CD4-positive, alpha-beta T cell treated with Interleukin-2 at 100 ng/mL for 4 hours (primary cell): ENCODE measurements at regions not wholly inside any gene's neighbourhood (a gene's known extent, or its start where the extent isn't known, plus 50 kb on each side); places are given as distances from the start of the nearest gene placed in this dataset.

ENCODE experiments used
- DNase-seq: peaks from one replicate; pipeline ENCODE4 v3.0.0-alpha.2; 2020; ENCODE audit warnings: low spot score

GRCh38 chr17:73785496-73785895, 141.3 kb upstream of the SDK2 start:
- DNase-seq: no peak

GRCh38 chr17:73785958-73786743, 141.9 kb upstream of the SDK2 start:
- DNase-seq: no peak

DNA sequence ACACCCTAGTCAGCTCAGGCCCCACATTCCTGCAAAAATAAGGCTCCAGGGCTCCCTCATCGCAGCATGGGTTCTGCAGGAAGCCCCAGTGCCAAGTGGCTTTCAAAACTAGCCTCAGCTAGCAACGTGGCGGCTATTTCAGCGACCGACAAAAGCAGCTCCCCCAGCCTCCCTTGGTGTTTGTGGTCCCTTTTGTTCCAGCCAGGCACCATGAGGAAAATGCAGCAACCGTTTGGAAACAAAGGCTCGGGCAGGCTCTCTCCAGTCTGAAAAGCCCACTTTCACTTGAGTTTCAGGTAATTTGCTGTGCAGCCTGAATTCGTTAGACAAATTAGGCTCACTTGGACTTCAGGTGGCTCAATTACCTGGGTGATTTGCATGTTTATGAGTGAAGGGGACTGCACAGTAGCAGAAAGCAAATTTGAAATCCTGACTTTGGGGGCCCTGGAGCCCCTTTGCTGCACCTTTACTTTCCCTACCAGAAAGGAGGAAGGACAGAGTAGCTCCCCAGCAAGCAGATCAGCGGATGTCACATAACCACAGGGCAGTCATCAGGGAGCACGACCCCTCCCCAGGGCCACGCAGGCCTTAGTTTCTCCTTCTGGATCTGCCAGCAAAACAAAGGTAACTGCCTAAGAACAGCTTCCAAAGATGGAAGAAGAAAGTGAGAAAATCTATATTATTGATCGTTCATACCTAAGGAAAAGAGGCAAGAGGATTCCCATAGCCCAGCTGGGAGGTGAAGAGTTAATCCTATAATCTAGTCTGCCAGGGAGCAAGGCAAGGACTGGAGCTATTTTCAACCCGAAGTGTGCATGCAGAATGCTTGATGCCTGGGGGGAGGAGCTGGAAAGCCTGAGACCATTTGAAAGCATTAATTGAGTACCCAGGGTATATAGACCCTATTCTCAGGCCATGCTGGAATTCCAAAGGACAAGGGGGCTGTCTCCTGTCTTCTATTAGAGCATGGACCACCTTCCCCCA, 143.1 kb upstream of the SDK2 start:
- no peak for DNase-seq

- DNase-seq: no peak
Measured at GRCh38 chr17:73788111-73788510, 143.9 kb upstream of the SDK2 start.

DNA sequence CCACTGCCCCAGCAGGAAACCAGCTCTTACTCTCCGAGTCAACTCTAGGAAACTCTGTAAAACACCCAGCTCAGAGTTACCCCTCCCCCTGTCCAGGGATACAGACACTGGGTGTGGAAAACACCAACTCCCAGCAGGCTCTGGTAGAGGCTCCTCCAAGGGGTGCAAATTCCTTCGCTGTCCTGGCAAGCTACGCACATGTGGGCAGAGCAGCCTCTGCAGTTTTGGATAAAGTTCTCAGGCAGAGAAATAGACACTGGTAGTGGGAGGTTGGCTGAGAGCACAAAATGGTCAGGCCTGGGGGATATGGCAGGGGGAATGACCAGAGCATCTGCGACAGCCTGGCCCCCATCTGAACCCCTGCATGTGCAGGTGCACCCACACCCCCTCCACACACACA, 146.9 kb upstream of the SDK2 start:
- DNase-seq: no peak

GRCh38 chr17:73791631-73792030, 147.4 kb upstream of the SDK2 start:
- DNase-seq: no peak

- DNase-seq: no peak
Measured at GRCh38 chr17:73792994-73793393, 148.7 kb upstream of the SDK2 start.

DNA sequence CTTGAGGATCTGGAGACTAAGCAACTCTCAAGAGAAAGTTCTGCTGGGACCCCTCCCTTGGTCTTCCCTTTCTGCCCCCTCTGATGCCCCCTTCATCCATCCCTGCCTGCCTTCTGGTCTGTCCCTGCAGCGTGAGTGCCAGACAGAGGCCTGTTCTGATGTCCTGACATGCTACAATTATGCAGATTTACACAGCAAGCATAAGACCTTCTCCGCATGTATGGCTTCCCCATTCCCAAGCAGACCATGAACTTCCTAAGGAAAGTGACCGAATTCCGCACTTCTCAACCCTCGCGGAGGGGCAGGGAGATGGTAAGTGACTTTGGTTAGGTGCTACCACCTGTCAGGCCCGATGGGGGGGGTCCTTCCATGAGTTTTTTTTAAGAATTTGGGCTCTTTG, 150.1 kb upstream of the SDK2 start:
- DNase-seq: no peak

GRCh38 chr17:73795730-73796129, 151.5 kb upstream of the SDK2 start:
- DNase-seq: no peak

DNA sequence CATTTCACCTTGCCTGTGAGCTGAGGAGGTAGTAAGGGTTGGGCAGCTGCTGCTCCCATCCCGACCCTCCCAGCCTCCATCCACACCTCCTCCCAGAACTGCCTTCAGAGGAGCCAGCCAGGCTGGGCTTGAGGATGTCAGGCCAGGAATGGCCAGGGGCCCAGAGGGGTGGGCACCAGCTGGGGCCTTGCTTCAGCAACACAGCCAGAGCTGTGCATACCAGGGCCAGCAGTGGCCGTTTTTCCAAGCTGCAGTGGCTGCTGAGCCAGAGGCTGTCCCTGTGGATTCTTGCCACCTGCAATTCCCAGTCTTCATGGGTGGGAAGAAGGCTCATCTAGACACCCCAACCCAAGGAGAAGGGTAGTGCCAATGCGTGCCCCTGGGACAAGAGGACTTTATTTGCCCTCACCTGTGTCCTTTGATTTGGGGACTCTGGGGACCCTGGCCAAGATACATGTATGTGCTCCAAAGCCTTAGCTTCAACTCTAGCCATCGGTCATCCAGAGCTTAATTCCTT, 153.4 kb upstream of the SDK2 start:
- DNase-seq: no peak

DNA sequence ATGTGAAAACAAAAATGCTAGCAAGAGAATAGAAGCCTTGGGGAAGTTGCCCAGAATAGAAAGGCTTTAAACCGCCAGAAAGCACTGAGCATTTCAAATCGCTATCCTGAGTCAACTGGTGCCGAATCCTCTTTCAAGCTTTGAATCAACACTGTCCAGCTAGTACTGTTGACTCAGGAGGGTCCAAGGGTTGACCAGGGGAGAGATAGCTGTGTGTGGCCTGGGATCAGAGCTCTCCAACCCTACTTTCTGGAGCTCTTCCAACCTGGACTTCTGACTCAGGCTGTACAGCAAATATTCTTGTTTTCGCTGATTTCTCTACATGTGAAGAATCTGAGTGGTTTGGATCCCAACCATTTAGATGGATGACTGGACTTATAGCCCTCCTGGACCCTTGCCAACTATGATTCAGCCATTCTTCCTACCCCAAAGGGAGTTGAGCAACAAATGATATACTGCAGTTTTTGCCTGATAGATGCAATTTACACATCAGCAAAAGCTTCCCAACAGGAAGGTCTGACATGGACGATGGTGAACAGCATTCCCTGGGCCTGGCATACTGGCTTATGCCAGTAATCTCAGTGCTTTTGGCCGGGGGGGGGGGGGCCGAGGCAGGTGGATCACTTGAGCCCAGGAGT, 154.0 kb upstream of the SDK2 start:
- DNase-seq: no peak

DNA sequence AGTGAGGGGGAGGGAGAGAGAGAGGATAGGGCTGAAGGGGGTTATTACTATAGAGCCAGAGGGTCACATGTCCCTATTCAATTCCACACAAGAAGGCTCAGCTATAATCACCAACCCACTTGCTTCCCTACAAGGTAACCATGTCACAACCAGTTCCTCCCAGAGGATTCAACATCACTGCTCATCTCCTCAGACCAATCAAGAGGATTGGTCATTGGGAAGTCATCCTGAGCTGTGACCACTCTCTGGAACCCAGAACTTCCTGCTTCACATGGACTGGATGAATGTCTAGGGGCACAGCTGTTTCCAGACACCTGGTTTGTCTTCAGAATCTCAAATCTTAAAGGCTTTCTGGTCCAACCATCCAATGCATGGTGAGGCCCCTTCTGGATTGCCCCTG, 154.9 kb upstream of the SDK2 start:
- DNase-seq: no peak

DNA sequence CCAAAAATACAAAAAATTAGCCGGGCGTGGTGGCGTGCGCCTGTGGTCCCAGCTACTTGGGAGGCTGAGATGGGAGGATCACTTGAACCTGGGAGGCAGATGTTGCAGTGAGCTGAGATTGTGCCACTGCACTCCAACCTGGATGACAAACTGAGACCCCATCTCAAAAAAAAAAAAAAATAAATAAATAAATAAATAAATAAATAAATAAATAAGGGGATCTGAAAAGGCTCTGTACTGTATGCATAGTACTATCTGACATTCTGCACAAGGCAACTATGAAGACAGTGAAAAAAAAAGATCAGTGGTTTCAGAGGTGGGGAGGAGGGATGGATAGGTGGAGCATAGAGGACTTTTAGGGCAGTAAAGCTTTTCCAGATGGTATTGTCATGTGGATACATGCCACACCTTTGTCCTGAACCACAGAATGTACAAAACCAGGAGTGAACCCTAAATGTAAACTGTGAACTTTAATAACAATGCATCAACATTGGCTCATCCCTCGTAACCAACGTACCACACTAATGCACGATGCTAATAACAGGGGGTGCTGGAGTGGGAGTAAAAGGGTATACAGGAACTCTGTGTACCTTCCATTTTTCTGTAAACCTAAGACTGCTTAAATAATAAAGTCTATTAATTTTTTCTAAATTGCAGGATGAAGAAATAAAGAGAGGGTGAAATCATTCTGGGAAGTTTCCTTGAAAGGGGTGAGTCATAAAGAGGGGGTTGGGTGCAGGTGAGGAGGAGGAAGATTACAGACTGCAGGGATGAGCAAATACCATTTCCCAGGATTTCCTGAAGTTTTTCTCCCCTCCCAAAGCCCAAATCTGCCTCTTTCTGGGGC, 155.8 kb upstream of the SDK2 start:
- no peak for DNase-seq

DNA sequence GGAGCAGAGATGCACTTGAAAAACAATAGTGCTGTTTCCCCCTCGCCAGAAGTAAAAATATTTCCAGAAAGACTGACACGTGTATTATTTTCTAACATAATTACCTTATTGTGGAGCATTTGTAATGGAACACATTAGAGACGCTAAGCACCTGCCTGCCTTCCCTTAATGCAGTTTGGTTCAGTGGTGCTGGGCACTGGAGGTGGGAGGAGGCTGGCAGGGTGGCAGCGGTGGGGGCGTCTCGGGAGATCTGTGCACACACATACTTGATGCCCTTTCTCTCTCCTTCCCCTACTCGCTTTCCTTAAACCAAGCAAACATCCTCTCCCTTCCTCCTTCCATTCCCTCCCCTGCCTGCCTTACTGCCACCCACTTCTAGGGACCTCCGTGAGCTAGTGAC, 156.6 kb upstream of the SDK2 start:
- DNase-seq: no peak

DNA sequence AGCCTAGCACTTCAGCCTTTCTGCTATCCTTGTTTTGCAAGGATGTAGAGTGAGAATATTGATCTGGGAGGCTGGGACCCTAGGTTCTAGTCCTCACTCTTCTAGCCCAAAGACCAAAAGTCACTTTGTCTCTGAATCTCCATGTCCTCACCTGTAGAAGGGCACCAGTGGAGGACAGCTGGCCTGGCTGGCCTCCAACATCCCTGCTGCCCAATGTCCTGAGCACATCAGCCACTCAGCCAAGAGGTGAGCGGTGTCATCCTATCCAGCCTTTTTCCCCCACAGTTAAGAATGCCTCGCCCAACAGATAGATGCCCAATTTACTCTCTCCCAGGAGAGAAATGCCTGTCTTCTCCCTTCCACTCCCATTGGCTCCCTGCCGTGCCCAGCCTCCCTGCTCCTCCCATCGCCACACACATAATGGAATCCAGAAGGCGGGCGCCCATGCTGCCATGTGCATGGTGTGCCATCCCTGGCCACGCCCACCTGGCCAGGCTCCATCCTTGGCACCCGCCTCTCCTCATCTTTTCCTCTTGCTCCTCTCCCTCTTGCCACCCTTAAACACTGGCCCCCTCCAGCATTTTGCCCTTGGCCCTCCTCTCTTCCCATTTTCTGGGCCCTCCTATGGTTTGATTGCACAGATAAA, 157.3 kb upstream of the SDK2 start:
- no peak for DNase-seq

DNA sequence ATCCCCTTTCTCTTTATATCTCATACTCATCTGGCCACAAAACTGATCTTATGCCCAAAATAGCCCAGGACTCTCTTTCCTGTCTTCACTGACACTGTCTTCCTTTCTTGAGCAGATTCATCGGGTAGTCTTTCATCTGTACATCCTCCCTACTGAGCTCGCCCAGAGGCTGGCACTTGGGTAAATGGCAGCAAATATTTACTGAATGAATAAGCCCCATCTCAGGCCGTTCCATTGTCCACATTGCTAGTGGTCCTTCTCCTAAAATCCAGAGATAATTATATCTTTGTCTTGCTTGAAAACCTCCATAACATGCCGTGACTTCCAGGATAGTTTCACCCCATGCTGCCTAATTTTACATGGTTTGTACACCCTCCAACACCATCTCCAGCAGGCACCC, 158.1 kb upstream of the SDK2 start:
- no peak for DNase-seq

GRCh38 chr17:73802871-73803270, 158.6 kb upstream of the SDK2 start:
- DNase-seq: no peak

DNA sequence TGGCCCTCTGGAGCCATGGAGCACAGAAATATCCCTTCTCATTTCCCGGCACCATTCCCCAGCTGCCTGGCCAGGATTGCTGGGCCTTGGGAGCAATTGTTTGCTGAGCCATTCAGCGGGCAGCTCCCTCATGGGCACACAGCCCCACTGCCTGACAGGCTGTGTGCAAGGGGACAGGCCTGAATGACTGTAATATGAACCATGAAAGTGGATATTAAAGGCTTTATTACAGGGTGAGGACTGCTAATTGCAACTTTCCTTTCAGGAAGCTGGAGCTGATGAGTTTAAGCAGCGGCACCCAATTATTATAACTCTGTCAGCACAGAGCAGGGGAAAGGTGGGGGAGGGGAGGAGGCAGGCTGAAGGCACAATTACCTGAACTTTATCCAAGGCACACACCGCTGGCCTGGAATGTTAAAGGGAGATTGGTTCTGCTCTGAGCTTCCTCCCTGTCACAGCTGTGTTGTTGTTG, 159.8 kb upstream of the SDK2 start:
- no peak for DNase-seq

GRCh38 chr17:73806768-73807167, 162.5 kb upstream of the SDK2 start:
- DNase-seq: no peak

DNA sequence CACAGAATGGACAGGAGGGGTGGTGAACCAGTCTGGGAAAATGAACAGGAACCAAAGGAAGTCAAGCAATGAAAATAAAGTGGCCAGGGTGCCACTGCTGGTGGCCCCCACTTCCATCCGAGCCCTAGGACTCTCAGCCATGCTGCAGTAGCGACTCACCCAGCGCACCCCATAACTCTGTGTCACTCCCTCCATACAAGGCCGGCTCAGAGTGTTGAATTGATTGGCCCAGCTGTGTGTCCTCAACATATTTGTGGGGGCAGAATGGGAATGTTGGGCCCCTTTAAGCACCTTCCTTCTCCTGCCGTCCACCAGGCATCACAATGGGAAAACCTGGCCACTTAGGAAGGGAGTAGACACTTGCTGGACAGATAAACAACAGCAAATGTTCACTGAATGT, 169.0 kb upstream of the SDK2 start:
- no peak for DNase-seq

DNA sequence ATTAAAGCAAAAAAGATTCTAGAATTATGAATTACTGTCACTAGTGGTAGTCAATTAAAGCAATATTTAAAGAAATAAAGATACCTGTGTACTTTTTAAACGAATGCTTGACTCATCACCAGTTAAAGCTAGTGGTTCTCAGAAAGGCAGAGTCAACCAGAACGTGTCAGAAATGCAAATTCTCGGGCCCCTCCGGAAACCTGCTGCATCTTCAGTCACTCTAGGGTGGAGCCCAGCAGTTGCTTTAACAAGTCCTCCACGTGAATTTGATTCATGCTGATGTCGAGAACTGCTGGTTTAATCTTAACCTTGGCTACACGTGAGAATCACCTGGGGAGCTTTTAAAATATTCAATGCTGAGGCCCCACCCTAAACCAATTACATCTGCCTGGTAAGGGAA, 169.8 kb upstream of the SDK2 start:
- DNase-seq: no peak
